Endothelial cell of umbilical vein (primary cell): ENCODE measurements at regions not wholly inside any gene's neighbourhood (a gene's known extent, or its start where the extent isn't known, plus 50 kb on each side); places are given as distances from the start of the nearest gene placed in this dataset.

Source experiments
- BruUV-seq: library from RNA; stranded (reverse); fragments of 400-500 nt; replicated peaks from 2 replicates; lab custom pipeline; 2021; lab: Mats Ljungman, UMichigan
- CTCF ChIA-PET: fragments of 300-600, 350-600 bp; sonication (Branson Sonifier 250); formaldehyde crosslinking; loops from one replicate; lab custom pipeline; 2021; ENCODE audit warnings: antibody characterized with exemption, inconsistent platforms; lab: Charles Lee
- POLR2A ChIA-PET: fragments of 300-600, 350-600 bp; sonication (Branson Sonifier 250); formaldehyde crosslinking; loops from one replicate; lab custom pipeline; 2021; ENCODE audit warnings: antibody characterized with exemption, inconsistent platforms; lab: Charles Lee
- DNase-seq: peaks from one replicate; pipeline ENCODE4 v3.0.0-alpha.2; 2011; ENCODE audit warnings: low read depth, low spot score
- FAIRE-seq: peaks from 2 replicates; lab custom pipeline; 2011; peaks lifted over from hg19 to GRCh38; lab: Jason Lieb, UNC
- H2AFZ ChIP-seq: 2 replicates; pipeline ENCODE4 v1.6.0; 2012; ENCODE audit warnings: low read depth, low read length, control low read depth, inconsistent platforms
- H3K27ac ChIP-seq: 2 replicates; pipeline ENCODE4 v1.5.1; 2011; ENCODE audit warnings: low read depth, mild to moderate bottlenecking, control low read depth, low read length, moderate library complexity; ENCODE audit not compliant: insufficient read depth
- H3K27me3 ChIP-seq, 2 experiments: 2 replicates each; pipeline versions ENCODE4 v1.6.0 to v1.6.1; 2011; ENCODE audit warnings: low read length in 2 of 2, mixed read lengths in 1 of 2; ENCODE audit not compliant: control insufficient read depth in 2 of 2, insufficient read depth in 2 of 2
- H3K36me3 ChIP-seq, 2 experiments: 2 replicates in 1 of 2; 3 replicates in 1 of 2; pipeline ENCODE4 v1.5.1; 2011; ENCODE audit warnings: low read length in 2 of 2, mild to moderate bottlenecking in 1 of 2, moderate library complexity in 1 of 2; ENCODE audit not compliant: control insufficient read depth in 2 of 2, insufficient read depth in 2 of 2; ENCODE audit errors: extremely low read depth in 1 of 2
- H3K4me1 ChIP-seq: 3 replicates; pipeline ENCODE4 v1.5.1; 2011; ENCODE audit warnings: mild to moderate bottlenecking, low read length; ENCODE audit not compliant: control insufficient read depth, insufficient read depth; ENCODE audit errors: extremely low read depth
- H3K4me2 ChIP-seq: 2 replicates; pipeline ENCODE4 v1.6.1; 2011; ENCODE audit warnings: low read length, control low read depth, mixed read lengths; ENCODE audit not compliant: insufficient read depth
- H3K4me3 ChIP-seq, 3 experiments: fragments of 200-600 bp in 1 of 3; sonication (generic), shearing (Covaris generic) in 1 of 3; replicated peaks in 1 of 3; 2 replicates each; pipeline ENCODE4 v1.5.1; 2011 to 2016; ENCODE audit warnings: control low read depth in 3 of 3, low read length in 3 of 3, mild to moderate bottlenecking in 2 of 3, inconsistent platforms in 1 of 3, low read depth in 1 of 3, moderate library complexity in 1 of 3; ENCODE audit not compliant: insufficient read depth in 1 of 3
- H3K79me2 ChIP-seq: 2 replicates; pipeline ENCODE4 v1.6.0; 2012; ENCODE audit warnings: low read length, inconsistent platforms; ENCODE audit not compliant: control insufficient read depth, insufficient read depth
- H3K9ac ChIP-seq: replicated peaks from 2 replicates; pipeline ENCODE3; 2011; ENCODE audit warnings: low read length, control low read depth; ENCODE audit not compliant: insufficient read depth; ENCODE audit errors: extremely low read depth
- H3K9me1 ChIP-seq: replicated peaks from 3 replicates; pipeline ENCODE4 v1.6.0; 2011; ENCODE audit warnings: mild to moderate bottlenecking, low read length; ENCODE audit not compliant: control insufficient read depth, insufficient read depth; ENCODE audit errors: extremely low read depth
- H3K9me3 ChIP-seq: replicated peaks from 2 replicates; pipeline ENCODE4 v1.5.1; 2012; ENCODE audit warnings: low read length, inconsistent platforms; ENCODE audit not compliant: control insufficient read depth, insufficient read depth
- H4K20me1 ChIP-seq: replicated peaks from 2 replicates; pipeline ENCODE3; 2011; ENCODE audit warnings: mild to moderate bottlenecking, low read length; ENCODE audit not compliant: control insufficient read depth, insufficient read depth; ENCODE audit errors: extremely low read depth
- CTCF ChIP-seq, 2 donors: IDR thresholded peaks; 1 replicate in 1 of 2; 2 replicates in 1 of 2; pipeline ENCODE4 v1.5.1; 2011; ENCODE audit warnings: low read length in 2 of 2, mild to moderate bottlenecking in 2 of 2, moderate library complexity in 2 of 2, control low read depth in 1 of 2, inconsistent platforms in 1 of 2, low read depth in 1 of 2; ENCODE audit not compliant: insufficient read depth in 1 of 2; ENCODE audit errors: extremely low read depth in 1 of 2
- EZH2 ChIP-seq: IDR thresholded peaks from 2 replicates; pipeline ENCODE4 v1.6.1; 2012; ENCODE audit warnings: borderline replicate concordance, low read depth, mild to moderate bottlenecking, moderate library complexity, low read length, inconsistent platforms; ENCODE audit not compliant: severe bottlenecking
- FOS ChIP-seq: IDR thresholded peaks from 2 replicates; pipeline ENCODE4 v1.6.1; 2011; ENCODE audit warnings: mild to moderate bottlenecking, low read length, moderate library complexity, borderline replicate concordance; ENCODE audit not compliant: insufficient read depth
- GATA2 ChIP-seq: IDR thresholded peaks from 2 replicates; pipeline ENCODE4 v1.7.0; 2011; ENCODE audit warnings: low read depth, mild to moderate bottlenecking, moderate library complexity, mixed read lengths, low read length; ENCODE audit not compliant: insufficient read length, insufficient read depth
- JUN ChIP-seq: IDR thresholded peaks from 2 replicates; pipeline ENCODE4 v1.6.1; 2011; ENCODE audit warnings: borderline replicate concordance, low read depth; ENCODE audit not compliant: insufficient read length, insufficient read depth
- MAX ChIP-seq: IDR thresholded peaks from 2 replicates; pipeline ENCODE4 v1.6.1; 2011; ENCODE audit not compliant: insufficient read depth, insufficient read length
- MYC ChIP-seq: IDR thresholded peaks from one replicate; pipeline ENCODE4 v1.6.1; 2011; ENCODE audit warnings: mild to moderate bottlenecking, low read depth, low read length
- POLR2A ChIP-seq: IDR thresholded peaks from 2 replicates; pipeline ENCODE4 v1.6.1; 2012; ENCODE audit warnings: low read depth, mild to moderate bottlenecking, control low read depth, low read length
- POLR2AphosphoS5 ChIP-seq: IDR thresholded peaks from 2 replicates; pipeline ENCODE4 v1.6.1; 2012; ENCODE audit warnings: low read depth, mild to moderate bottlenecking, control low read depth, low read length, moderate library complexity; ENCODE audit not compliant: insufficient read depth
- dilution Hi-C: fragments of 300-500 bp; cut with MboI; formaldehyde crosslinking; loops from one replicate; pipeline ENCODE4 v1.15.0; 2019; ENCODE audit warnings: low sequenced_read_pairs; ENCODE audit not compliant: extremely low pct_ligation_motif_present
- intact Hi-C: fragments of 100-400 bp; cut with micrococcal nuclease; formaldehyde crosslinking; loops from one replicate; pipeline ENCODE4 v1.10.0; 2022

- no peaks in the 10 kb centered on the region for H3K9me1 ChIP-seq
- H3K27me3 ChIP-seq: no peaks in the 10 kb centered on the region
- H4K20me1 ChIP-seq: no peaks in the 10 kb centered on the region
- no TSS peak for BruUV-seq
- intact Hi-C loops: no loop called here
- TF ChIP-seq MAX (no peak), MYC (no peak), JUN (no peak), FOS (no peak), POLR2A (no peak), POLR2AphosphoS5 (no peak), GATA2 (no peak), EZH2 (no peak), CTCF (IDR thresholded peaks at IDR 0.05; ENCODE audit: extremely low read depth in 1 of 2, insufficient read depth in 1 of 2, low read depth in 1 of 2, low read length in 2 of 2) (no peak)
- no peak overlapping the region for H3K4me3 ChIP-seq
- H3K9me3 ChIP-seq: no peaks in the 10 kb centered on the region
- CTCF ChIA-PET: no interaction called here
- H3K36me3 ChIP-seq: no peaks in the 10 kb centered on the region
- H3K79me2 ChIP-seq: no peaks in the 10 kb centered on the region
- H3K4me1 ChIP-seq: no peaks in the 10 kb centered on the region
- DNase-seq (no peak), FAIRE-seq (no peak)
- H2AFZ ChIP-seq: no peak overlapping the region
- no peak overlapping the region for H3K9ac ChIP-seq
- dilution Hi-C loops: no loop called here
- H3K4me2 ChIP-seq: no peak overlapping the region
- POLR2A ChIA-PET: no interaction called here
- H3K27ac ChIP-seq: no peak overlapping the region
Measured at GRCh38 chr6:1086446-1087153, 225.3 kb upstream of the FOXQ1 start.
